Esophagus squamous epithelium (tissue), 5 donors: ENCODE measurements at regions not wholly inside any gene's neighbourhood (a gene's known extent, or its start where the extent isn't known, plus 50 kb on each side); places are given as distances from the start of the nearest gene placed in this dataset.

Experiments
- DNase-seq: peaks from one replicate; lab custom pipeline; 2025; lab: John Stamatoyannopoulos, UW
- H3K27ac ChIP-seq, 4 donors: fragments of 200-600 bp; sonication (generic); one replicate each; pipeline ENCODE4 v1.5.1; 2016 to 2019; ENCODE audit warnings: mild to moderate bottlenecking in 1 of 4
- H3K27me3 ChIP-seq, 4 donors: fragments of 200-600 bp; sonication (generic); 1 replicate in 3 of 4; 2 replicates in 1 of 4; pipeline versions ENCODE4 v1.5.1 to v1.6.0; 2017 to 2021; ENCODE audit warnings: antibody characterized with exemption in 1 of 4
- H3K36me3 ChIP-seq, 3 donors: fragments of 200-600 bp; sonication (generic); one replicate each; pipeline ENCODE4 v1.5.1; 2016 to 2019
- H3K4me1 ChIP-seq, 3 donors: fragments of 200-600 bp; sonication (generic); one replicate each; pipeline ENCODE4 v1.5.1; 2017 to 2019
- H3K4me3 ChIP-seq, 4 donors: fragments of 200-600 bp; sonication (generic); 1 replicate in 3 of 4; 2 replicates in 1 of 4; pipeline ENCODE4 v1.5.1; 2016 to 2019; ENCODE audit warnings: mild to moderate bottlenecking in 2 of 4, moderate library complexity in 1 of 4
- H3K9me3 ChIP-seq, 3 donors: fragments of 200-600 bp; sonication (generic); one replicate each; pipeline ENCODE4 v1.5.1; 2016 to 2019
- CTCF ChIP-seq, 6 experiments: fragments of 450-650 bp in 4 of 6; fragments of 200-600 bp in 2 of 6; sonication (generic) in 2 of 6; IDR thresholded peaks; one replicate each; pipeline ENCODE4 v1.5.1; 2016 to 2019; ENCODE audit warnings: antibody characterized with exemption in 6 of 6, mild to moderate bottlenecking in 4 of 6, moderate library complexity in 4 of 6
- POLR2A ChIP-seq, 4 donors: fragments of 450-650 bp; IDR thresholded peaks; one replicate each; pipeline ENCODE4 v1.6.1; 2017; ENCODE audit warnings: antibody characterized with exemption in 4 of 4, mild to moderate bottlenecking in 4 of 4, moderate library complexity in 3 of 4
- WGBS, 2 donors: methylation state at CpG; one replicate each; pipeline ENCODE4 v1.1.5; 2018; 5-methylcytosine and 5-hydroxymethylcytosine counted together
- intact Hi-C: fragments of 100-400 bp; cut with DNase I; formaldehyde crosslinking; loops from one replicate; pipeline ENCODE4 v1.15.0; 2022
- donor health status: DM: yes; HTN: yes; CAD: no.

GRCh38 chr11:134666273-134667174 is 254.5 kb upstream of the B3GAT1 start:
- Histone ChIP-seq H3K9me3 (no peaks in the 10 kb centered on the region), H3K36me3 (no peaks in the 10 kb centered on the region), H3K4me3 (no peak overlapping the region), H3K27me3 (peaks cover 0 to 16% (median 0%) of the 10 kb centered on the region in 4 donors), H3K27ac (no peak overlapping the region), H3K4me1 (no peaks in the 10 kb centered on the region)
- TF ChIP-seq CTCF (IDR thresholded peaks at IDR 0.05): no peak
- no peak for TF ChIP-seq POLR2A (IDR thresholded peaks at IDR 0.05)
- intact Hi-C loops: no loop called here
- WGBS, 2 donors: 85 to 86% methylated on average over 10 to 11 of the region's 13 CpGs
- no peak for DNase-seq

- no peak overlapping the region for H3K4me3 ChIP-seq
- 78 to 84% methylated on average over 10 to 19 of the region's 19 CpGs for WGBS, 2 donors
- no peaks in the 10 kb centered on the region for H3K9me3 ChIP-seq
- peaks cover 0 to 8% (median 0%) of the 10 kb centered on the region in 4 donors for H3K27me3 ChIP-seq
- no peak for DNase-seq
- intact Hi-C loops: no loop called here
- no peaks in the 10 kb centered on the region for H3K4me1 ChIP-seq
- no peak for TF ChIP-seq POLR2A (IDR thresholded peaks at IDR 0.05)
- TF ChIP-seq CTCF (IDR thresholded peaks at IDR 0.05): no peak
- H3K27ac ChIP-seq: no peak overlapping the region
- H3K36me3 ChIP-seq: no peaks in the 10 kb centered on the region
Observed at GRCh38 chr11:134665571-134666270, 253.7 kb upstream of the B3GAT1 start.

- H3K4me1 ChIP-seq: no peaks in the 10 kb centered on the region
- intact Hi-C loops: no loop called here
- no peak overlapping the region for H3K27ac ChIP-seq
- 78 to 85% methylated on average over 10 to 12 of the region's 12 CpGs for WGBS, 2 donors
- no peaks in the 10 kb centered on the region for H3K36me3 ChIP-seq
- TF ChIP-seq CTCF (IDR thresholded peaks at IDR 0.05) (no peak), POLR2A (IDR thresholded peaks at IDR 0.05) (no peak)
- DNase-seq: no peak
- H3K27me3 ChIP-seq: peaks cover 0 to 3% (median 0%) of the 10 kb centered on the region in 4 donors
- H3K9me3 ChIP-seq: no peaks in the 10 kb centered on the region
- H3K4me3 ChIP-seq: no peak overlapping the region
Observed at GRCh38 chr11:134665188-134665535, 253.1 kb upstream of the B3GAT1 start.

GRCh38 chr11:134664447-134665187 is 252.6 kb upstream of the B3GAT1 start:
- H3K4me3 ChIP-seq: no peak overlapping the region
- WGBS, 2 donors: 46 to 71% methylated on average over 6 to 8 of the region's 25 CpGs
- H3K9me3 ChIP-seq: no peaks in the 10 kb centered on the region
- H3K36me3 ChIP-seq: no peaks in the 10 kb centered on the region
- no peak overlapping the region for H3K27ac ChIP-seq
- no peak for TF ChIP-seq CTCF (IDR thresholded peaks at IDR 0.05)
- no peak for TF ChIP-seq POLR2A (IDR thresholded peaks at IDR 0.05)
- H3K4me1 ChIP-seq: no peaks in the 10 kb centered on the region
- DNase-seq: no peak
- intact Hi-C loops: no loop called here
- no peaks in the 10 kb centered on the region for H3K27me3 ChIP-seq
